CD4-positive, alpha-beta T cell treated with Interleukin-21 for 1 hour (primary cell): ENCODE measurements at regions not wholly inside any gene's neighbourhood (a gene's known extent, or its start where the extent isn't known, plus 50 kb on each side); places are given as distances from the start of the nearest gene placed in this dataset.

ENCODE experiments used
- DNase-seq: peaks from one replicate; pipeline ENCODE4 v3.0.0-alpha.2; 2020

GRCh38 chr9:87824216-87824875 lies 58.3 kb upstream of the SPATA31E1 start:
- no peak for DNase-seq

GRCh38 chr9:87824886-87825285 lies 57.8 kb upstream of the SPATA31E1 start:
- no peak for DNase-seq

GRCh38 chr9:87826331-87826730 lies 56.3 kb upstream of the SPATA31E1 start:
- DNase-seq, result no peak

DNA sequence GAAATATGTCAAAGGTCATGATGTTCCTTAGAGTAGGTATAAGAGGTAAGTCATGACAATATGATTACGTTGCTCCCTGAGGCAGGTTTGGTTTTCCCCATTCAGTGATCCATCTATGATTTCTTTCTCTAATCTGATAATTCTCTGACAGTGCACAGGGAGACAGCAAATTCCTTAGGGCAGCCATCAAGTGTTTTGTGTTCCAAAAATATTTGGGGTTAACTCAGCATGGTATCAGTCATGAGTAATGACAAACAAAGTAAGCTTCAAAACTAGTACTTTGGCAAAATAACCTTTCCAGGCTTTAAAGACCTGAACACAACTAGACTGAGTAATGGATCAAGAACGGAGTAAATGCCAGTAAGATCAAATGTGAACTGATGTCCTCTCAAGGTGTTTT lies 55.3 kb upstream of the SPATA31E1 start:
- no peak for DNase-seq

DNA sequence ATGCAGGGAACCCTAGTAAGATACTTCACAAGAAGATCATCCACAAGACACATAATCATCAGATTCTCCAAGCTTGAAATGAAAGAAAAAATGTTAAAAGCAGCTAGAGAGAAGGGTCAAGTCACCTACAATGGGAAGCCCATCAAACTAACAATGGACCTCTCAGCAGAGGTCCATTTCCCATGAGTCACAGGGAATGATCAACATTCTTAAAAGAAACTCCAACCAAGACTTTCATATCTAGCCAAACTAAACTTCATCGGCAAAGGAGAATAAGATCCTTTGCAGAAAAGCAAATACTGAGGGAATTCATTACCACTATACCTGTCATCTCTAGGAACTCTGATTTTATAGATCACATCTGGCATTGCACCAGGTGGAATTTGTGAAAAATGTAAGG lies 52.9 kb upstream of the SPATA31E1 start:
- DNase-seq, result no peak

GRCh38 chr9:87830446-87830845 lies 52.2 kb upstream of the SPATA31E1 start:
- no peak for DNase-seq

DNA sequence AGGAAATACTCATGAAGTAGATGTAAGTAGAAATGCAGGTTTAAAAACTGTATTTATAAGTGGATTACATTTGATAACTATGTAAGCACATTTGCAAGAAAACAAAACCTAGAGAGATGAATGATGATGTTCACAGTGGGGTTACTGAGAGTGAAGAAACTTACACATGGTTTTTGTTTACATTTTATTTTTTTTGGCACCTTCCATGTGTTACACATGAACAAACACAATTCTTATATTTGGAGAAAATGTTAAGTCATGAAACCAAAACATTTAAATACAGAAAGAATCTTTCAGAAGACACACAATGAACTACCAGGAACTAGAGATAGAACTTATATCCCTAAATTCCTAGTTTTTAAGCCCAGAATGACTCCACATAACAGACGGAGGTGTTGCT lies 51.5 kb upstream of the SPATA31E1 start:
- no peak for DNase-seq
